ENCODE measurements at regions not wholly inside any gene's neighbourhood (a gene's known extent, or its start where the extent isn't known, plus 50 kb on each side); places are given as distances from the start of the nearest gene placed in this dataset.

GRCh38 chr13:34128661-34129060 is 310.7 kb downstream of the RFC3 start:
- TF ChIP-seq CTCF (conservative IDR thresholded peaks at IDR 0.05), result no peak
- H3K4me1 Mint-ChIP-seq (ENCODE audit: unreplicated experiment), result peaks cover 3% of the 10 kb centered on the region
- H3K27me3 Mint-ChIP-seq, result no peaks in the 10 kb centered on the region
- H3K4me3 Mint-ChIP-seq, result no peak overlapping the region
- no peaks in the 10 kb centered on the region for H3K9me3 Mint-ChIP-seq
- no peaks in the 10 kb centered on the region for H3K36me3 Mint-ChIP-seq
- no peak for DNase-seq (ENCODE audit: extremely low spot score, unreplicated experiment)
- H3K27ac Mint-ChIP-seq, result no peak overlapping the region

GRCh38 chr13:34129436-34129835 is 311.5 kb downstream of the RFC3 start:
- TF ChIP-seq CTCF (conservative IDR thresholded peaks at IDR 0.05), result no peak
- no peaks in the 10 kb centered on the region for H3K27me3 Mint-ChIP-seq
- DNase-seq (ENCODE audit: extremely low spot score, unreplicated experiment), result no peak
- no peak overlapping the region for H3K4me3 Mint-ChIP-seq
- H3K9me3 Mint-ChIP-seq, result no peaks in the 10 kb centered on the region
- peaks cover 3% of the 10 kb centered on the region for H3K4me1 Mint-ChIP-seq (ENCODE audit: unreplicated experiment)
- no peaks in the 10 kb centered on the region for H3K36me3 Mint-ChIP-seq
- no peak overlapping the region for H3K27ac Mint-ChIP-seq

GRCh38 chr13:34137200-34137599 is 319.3 kb downstream of the RFC3 start:
- DNase-seq (ENCODE audit: extremely low spot score, unreplicated experiment), result no peak
- no peaks in the 10 kb centered on the region for H3K36me3 Mint-ChIP-seq
- H3K4me3 Mint-ChIP-seq, result no peak overlapping the region

GRCh38 chr13:34139660-34140227 is 321.8 kb downstream of the RFC3 start:
- Mint-ChIP-seq H3K27ac (no peak overlapping the region), H3K4me3 (no peak overlapping the region), H3K9me3 (no peaks in the 10 kb centered on the region)

More at GRCh38 chr13:34137200-34137599, 319.3 kb downstream of the RFC3 start:
- no peaks in the 10 kb centered on the region for H3K27me3 Mint-ChIP-seq
- no peaks in the 10 kb centered on the region for H3K9me3 Mint-ChIP-seq
- H3K4me1 Mint-ChIP-seq (ENCODE audit: unreplicated experiment), result no peaks in the 10 kb centered on the region
- TF ChIP-seq CTCF (conservative IDR thresholded peaks at IDR 0.05), result no peak
- H3K27ac Mint-ChIP-seq, result no peak overlapping the region

GRCh38 chr13:34143637-34144036 is 325.7 kb downstream of the RFC3 start:
- Mint-ChIP-seq H3K4me3 (no peak overlapping the region), H3K4me1 (ENCODE audit: unreplicated experiment) (no peaks in the 10 kb centered on the region), H3K9me3 (no peaks in the 10 kb centered on the region), H3K27me3 (no peaks in the 10 kb centered on the region), H3K36me3 (no peaks in the 10 kb centered on the region), H3K27ac (no peak overlapping the region)
- no peak for DNase-seq (ENCODE audit: extremely low spot score, unreplicated experiment)
- no peak for TF ChIP-seq CTCF (conservative IDR thresholded peaks at IDR 0.05)

More at GRCh38 chr13:34139660-34140227, 321.8 kb downstream of the RFC3 start:
- no peaks in the 10 kb centered on the region for H3K36me3 Mint-ChIP-seq
- no peaks in the 10 kb centered on the region for H3K27me3 Mint-ChIP-seq
- H3K4me1 Mint-ChIP-seq (ENCODE audit: unreplicated experiment), result no peaks in the 10 kb centered on the region
- DNase-seq (ENCODE audit: extremely low spot score, unreplicated experiment), result no peak
- no peak for TF ChIP-seq CTCF (conservative IDR thresholded peaks at IDR 0.05)

- no peaks in the 10 kb centered on the region for H3K27me3 Mint-ChIP-seq
- no peak for DNase-seq (ENCODE audit: extremely low spot score, unreplicated experiment)
- no peaks in the 10 kb centered on the region for H3K9me3 Mint-ChIP-seq
- no peak for TF ChIP-seq CTCF (conservative IDR thresholded peaks at IDR 0.05)
- H3K27ac Mint-ChIP-seq, result no peak overlapping the region
- H3K4me3 Mint-ChIP-seq, result no peak overlapping the region
- no peaks in the 10 kb centered on the region for H3K4me1 Mint-ChIP-seq (ENCODE audit: unreplicated experiment)
- no peaks in the 10 kb centered on the region for H3K36me3 Mint-ChIP-seq
Measured at GRCh38 chr13:34144142-34144541, 326.2 kb downstream of the RFC3 start.
